ENCODE measurements at regions not wholly inside any gene's neighbourhood (a gene's known extent, or its start where the extent isn't known, plus 50 kb on each side); places are given as distances from the start of the nearest gene placed in this dataset.

DNA sequence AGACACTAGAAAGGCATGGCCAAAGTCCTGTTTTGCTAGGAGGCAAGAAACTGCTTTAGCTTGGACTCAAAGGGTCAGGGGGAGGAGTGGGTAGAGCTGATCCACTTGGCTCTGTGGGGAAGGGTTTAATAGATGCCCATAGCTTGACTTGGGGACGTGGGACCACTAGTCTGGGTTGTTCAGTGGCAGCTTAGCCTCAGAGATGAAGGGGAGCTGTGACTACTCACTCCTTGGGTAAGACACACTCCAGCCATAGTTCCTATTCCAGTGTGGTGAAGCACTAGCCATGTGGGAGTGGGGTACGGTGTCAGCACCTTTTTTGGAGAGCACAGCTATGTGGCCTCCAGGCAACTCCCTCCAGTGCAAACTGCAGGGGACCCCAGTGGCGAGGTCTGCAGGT is 257.3 kb downstream of the TMEM121 start:
- Mint-ChIP-seq H3K4me3 (no peak overlapping the region), H3K36me3 (ENCODE audit: low read depth) (no peaks in the 10 kb centered on the region), H3K4me1 (ENCODE audit: low read depth) (no peaks in the 10 kb centered on the region), H3K27me3 (no peaks in the 10 kb centered on the region), H3K9me3 (peaks cover 25% of the 10 kb centered on the region), H3K27ac (no peak overlapping the region)
- intact Hi-C loops (cut with micrococcal nuclease), result no loop called here
- CTCF ChIA-PET, result no interaction called here
- POLR2A ChIA-PET, result no interaction called here
- DNase-seq (no peak), ATAC-seq (no peak)
- TF ChIP-seq CTCF (IDR thresholded peaks at IDR 0.05), result no peak

DNA sequence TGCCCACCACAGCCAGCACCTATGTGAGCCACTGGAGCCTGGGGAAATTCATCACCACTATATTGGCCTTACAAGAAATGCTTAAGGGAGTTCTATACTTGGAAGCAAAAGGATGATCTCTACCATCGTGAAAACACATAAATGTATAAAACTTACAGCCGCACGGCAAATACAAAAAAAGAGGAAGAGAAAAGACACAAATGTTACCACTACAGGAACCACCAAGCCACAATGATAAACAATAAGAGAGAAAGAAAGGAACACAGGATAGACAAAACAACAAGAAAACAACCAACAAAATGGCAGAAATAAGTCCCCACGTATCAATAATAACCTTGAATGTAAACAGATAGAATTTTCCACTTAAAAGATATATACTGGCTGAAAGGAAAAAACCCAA is 267.5 kb downstream of the TMEM121 start:
- no peak for TF ChIP-seq CTCF (IDR thresholded peaks at IDR 0.05)
- Mint-ChIP-seq H3K9me3 (no peaks in the 10 kb centered on the region), H3K4me1 (ENCODE audit: low read depth) (no peaks in the 10 kb centered on the region), H3K36me3 (ENCODE audit: low read depth) (no peaks in the 10 kb centered on the region), H3K27ac (no peak overlapping the region), H3K4me3 (no peak overlapping the region), H3K27me3 (peaks cover 17% of the 10 kb centered on the region)
- POLR2A ChIA-PET, result no interaction called here
- CTCF ChIA-PET, result interaction anchor here (1.0 kb wide), 1 partner anchor 14 kb away, joined by 3 read pairs; no protein-coding TSS in a partner anchor
- intact Hi-C loops (cut with micrococcal nuclease), result no loop called here
- ATAC-seq (no peak), DNase-seq (no peak)

DNA sequence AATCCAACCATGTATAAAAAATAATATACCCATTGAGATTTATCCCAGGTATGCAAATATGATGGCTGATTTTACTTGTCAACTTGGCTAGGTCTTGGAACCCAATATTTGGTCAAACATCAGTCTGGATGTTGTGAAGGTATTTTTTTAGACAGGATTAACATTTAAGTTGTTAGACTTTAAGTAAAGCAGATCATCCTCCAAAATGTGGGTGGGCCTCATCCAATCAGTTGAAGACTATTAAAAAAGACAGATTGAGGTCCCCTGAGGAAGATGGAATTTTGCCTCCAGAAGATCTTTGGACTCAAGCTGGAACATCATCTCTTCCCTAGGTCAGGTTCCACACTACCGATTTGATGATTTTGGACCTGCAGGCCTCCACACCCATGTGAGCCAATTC is 271.2 kb downstream of the TMEM121 start:
- Mint-ChIP-seq H3K36me3 (ENCODE audit: low read depth) (no peaks in the 10 kb centered on the region), H3K27me3 (peaks cover 12% of the 10 kb centered on the region), H3K4me1 (ENCODE audit: low read depth) (no peaks in the 10 kb centered on the region), H3K4me3 (no peak overlapping the region), H3K27ac (no peak overlapping the region), H3K9me3 (peaks cover 4% of the 10 kb centered on the region)
- CTCF ChIA-PET, result no interaction called here
- intact Hi-C loops (cut with micrococcal nuclease), result no loop called here
- TF ChIP-seq CTCF (IDR thresholded peaks at IDR 0.05), result no peak
- ATAC-seq (no peak), DNase-seq (no peak)
- POLR2A ChIA-PET, result no interaction called here

GRCh38 chr14:105805701-105806100 is 279.3 kb downstream of the TMEM121 start:
- peaks cover 15% of the 10 kb centered on the region for H3K9me3 Mint-ChIP-seq
- no peak for DNase-seq
- no peaks in the 10 kb centered on the region for H3K36me3 Mint-ChIP-seq (ENCODE audit: low read depth)
- no peak for TF ChIP-seq CTCF (IDR thresholded peaks at IDR 0.05)
- CTCF ChIA-PET, result no interaction called here
- no peaks in the 10 kb centered on the region for H3K4me1 Mint-ChIP-seq (ENCODE audit: low read depth)
- no peak overlapping the region for H3K4me3 Mint-ChIP-seq
- no peaks in the 10 kb centered on the region for H3K27me3 Mint-ChIP-seq
- POLR2A ChIA-PET, result no interaction called here
- H3K27ac Mint-ChIP-seq, result no peak overlapping the region
- intact Hi-C loops (cut with micrococcal nuclease), result no loop called here
- ATAC-seq, result no peak

DNA sequence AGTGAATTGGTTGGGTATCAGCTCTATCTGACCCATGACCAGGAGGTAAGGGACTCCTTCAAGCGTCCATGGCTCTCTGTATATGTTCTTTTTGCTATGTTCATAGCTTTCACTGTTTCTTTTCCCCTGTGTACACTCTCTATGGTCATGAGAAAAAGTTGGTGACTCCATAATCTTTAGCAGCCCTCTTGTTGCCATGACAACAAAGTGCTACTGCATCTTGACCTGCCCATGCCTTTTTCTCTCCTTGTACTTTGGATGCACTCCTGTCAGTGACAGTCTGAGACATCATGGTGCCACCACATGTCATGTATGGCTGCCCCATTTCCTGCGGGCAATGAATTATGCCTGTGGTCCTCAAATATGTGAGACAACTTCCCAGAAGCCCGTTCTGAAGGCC is 280.2 kb downstream of the TMEM121 start:
- Mint-ChIP-seq H3K27me3 (no peaks in the 10 kb centered on the region), H3K4me3 (no peak overlapping the region), H3K36me3 (ENCODE audit: low read depth) (no peaks in the 10 kb centered on the region), H3K27ac (no peak overlapping the region), H3K4me1 (ENCODE audit: low read depth) (no peaks in the 10 kb centered on the region), H3K9me3 (peaks cover 14% of the 10 kb centered on the region)
- no peak for DNase-seq
- intact Hi-C loops (cut with micrococcal nuclease), result no loop called here
- no peak for ATAC-seq
- TF ChIP-seq CTCF (IDR thresholded peaks at IDR 0.05), result no peak
- ChIA-PET POLR2A (no interaction called here), CTCF (no interaction called here)
